Natural killer cell treated with Interleukin-12 subunit alpha and Interleukin-12 subunit beta and Interleukin-15 and Interleukin-18, amount 100 ng/mL, for 72 hours (primary cell): ENCODE measurements at regions not wholly inside any gene's neighbourhood (a gene's known extent, or its start where the extent isn't known, plus 50 kb on each side); places are given as distances from the start of the nearest gene placed in this dataset.

Experiments
- ATAC-seq, 2 donors: fragments of 150-1000 bp; cut with Tn5 transposase in 1 of 2; sonication (Bioruptor Pico), chemical (Tn5 transposase) in 1 of 2; 2 replicates each; pipeline ENCODE4 v1.10.0; 2021
- DNase-seq: peaks from one replicate; pipeline ENCODE4 v3.0.0; 2022; ENCODE audit warnings: low spot score
- H3K27ac Mint-ChIP-seq, 2 donors: 1 replicate in 1 of 2; 2 replicates in 1 of 2; pipeline ENCODE4 v1.8.0; 2022; ENCODE audit warnings: mixed read lengths in 2 of 2, mild to moderate bottlenecking in 1 of 2, moderate library complexity in 1 of 2
- H3K27me3 Mint-ChIP-seq, 2 donors: 1 replicate in 1 of 2; 2 replicates in 1 of 2; pipeline ENCODE4 v1.8.0; 2022; ENCODE audit warnings: mixed read lengths in 2 of 2
- H3K36me3 Mint-ChIP-seq: one replicate; pipeline ENCODE4 v1.8.0; 2022; ENCODE audit warnings: mixed read lengths
- H3K4me1 Mint-ChIP-seq, 2 donors: 1 replicate in 1 of 2; 2 replicates in 1 of 2; pipeline ENCODE4 v1.8.0; 2022; ENCODE audit warnings: low read depth in 2 of 2, mixed read lengths in 2 of 2, mild to moderate bottlenecking in 1 of 2
- H3K4me3 Mint-ChIP-seq: one replicate; pipeline ENCODE4 v1.8.0; 2022; ENCODE audit warnings: mixed read lengths
- H3K9me3 Mint-ChIP-seq: 2 replicates; pipeline ENCODE4 v1.8.0; 2022; ENCODE audit warnings: mixed read lengths

DNA sequence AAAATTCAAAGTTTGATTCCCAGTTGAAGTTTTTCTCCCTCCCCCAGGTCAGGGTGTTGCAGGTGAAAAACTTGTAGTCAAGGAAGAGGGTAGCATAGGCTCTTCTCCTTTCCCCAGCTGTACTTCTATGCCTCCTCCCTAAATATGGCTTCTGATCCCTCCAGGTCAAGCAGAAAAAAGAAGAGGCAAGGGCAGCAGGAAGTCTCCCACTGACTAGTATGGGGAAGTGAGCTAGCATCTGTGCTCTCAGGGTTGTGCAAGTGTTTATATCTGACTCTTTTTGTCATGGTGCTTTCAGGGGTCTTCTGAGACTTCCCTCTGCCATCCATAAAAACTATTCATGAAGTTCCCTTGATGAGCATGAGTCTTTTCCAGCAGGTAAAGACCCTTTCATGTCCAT is 76.0 kb downstream of the ATPSCKMT start:
- Mint-ChIP-seq H3K9me3 (no peaks in the 10 kb centered on the region), H3K27ac (no peak overlapping the region), H3K4me3 (no peak overlapping the region), H3K4me1 (no peaks in the 10 kb centered on the region), H3K36me3 (no peaks in the 10 kb centered on the region), H3K27me3 (peaks cover 0 to 12% of the 10 kb centered on the region in 2 donors)
- no peak for ATAC-seq
- DNase-seq: no peak

GRCh38 chr5:10172247-10172646 is 77.4 kb downstream of the ATPSCKMT start:
- Mint-ChIP-seq H3K27ac (no peak overlapping the region), H3K27me3 (peaks cover 0 to 9% of the 10 kb centered on the region in 2 donors), H3K9me3 (no peaks in the 10 kb centered on the region), H3K36me3 (no peaks in the 10 kb centered on the region), H3K4me3 (no peak overlapping the region), H3K4me1 (no peaks in the 10 kb centered on the region)
- DNase-seq (no peak), ATAC-seq (no peak)

DNA sequence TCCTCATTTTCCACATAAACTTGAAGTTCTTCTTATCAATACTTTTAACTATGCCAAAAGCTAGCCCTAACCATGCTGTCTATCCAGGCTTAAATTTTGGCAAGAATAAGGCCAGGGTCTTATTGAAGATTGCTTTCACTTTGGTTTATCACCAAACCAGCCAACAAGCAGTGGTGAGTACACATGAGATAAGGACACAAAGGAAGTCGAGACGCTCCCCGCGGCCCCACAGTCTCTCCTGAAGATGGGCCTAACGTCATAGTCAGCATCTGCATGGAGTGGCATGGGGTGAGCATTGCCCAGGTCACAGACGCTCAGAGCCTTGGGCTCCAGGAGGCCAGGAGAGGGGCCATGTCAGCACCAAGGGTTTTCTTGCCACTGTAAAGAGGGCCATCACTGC is 80.3 kb downstream of the ATPSCKMT start:
- Mint-ChIP-seq H3K27me3 (no peaks in the 10 kb centered on the region), H3K36me3 (peaks cover 6% of the 10 kb centered on the region), H3K4me1 (no peaks in the 10 kb centered on the region)

GRCh38 chr5:10168254-10168653 is 81.4 kb downstream of the ATPSCKMT start:
- H3K4me3 Mint-ChIP-seq: no peak overlapping the region
- DNase-seq (no peak), ATAC-seq (peak in 1 of 2 donors; percentile 56)
- H3K9me3 Mint-ChIP-seq: peaks cover 8% of the 10 kb centered on the region
- no peaks in the 10 kb centered on the region for H3K27me3 Mint-ChIP-seq
- no peak overlapping the region for H3K27ac Mint-ChIP-seq
- H3K4me1 Mint-ChIP-seq: no peaks in the 10 kb centered on the region
- peaks cover 7% of the 10 kb centered on the region for H3K36me3 Mint-ChIP-seq

More for the DNA sequence above, 80.3 kb downstream of the ATPSCKMT start:
- Mint-ChIP-seq H3K27ac (no peak overlapping the region), H3K9me3 (peaks cover 8% of the 10 kb centered on the region), H3K4me3 (no peak overlapping the region)
- no peak for DNase-seq
- ATAC-seq: peak in 1 of 2 donors; percentile 30

GRCh38 chr5:10167806-10168205 is 81.9 kb downstream of the ATPSCKMT start:
- Mint-ChIP-seq H3K36me3 (peaks cover 7% of the 10 kb centered on the region), H3K9me3 (peaks cover 8% of the 10 kb centered on the region), H3K4me3 (no peak overlapping the region), H3K27me3 (peaks cover 0 to under 1% of the 10 kb centered on the region in 2 donors), H3K27ac (no peak overlapping the region), H3K4me1 (no peaks in the 10 kb centered on the region)
- DNase-seq (no peak), ATAC-seq (no peak)

DNA sequence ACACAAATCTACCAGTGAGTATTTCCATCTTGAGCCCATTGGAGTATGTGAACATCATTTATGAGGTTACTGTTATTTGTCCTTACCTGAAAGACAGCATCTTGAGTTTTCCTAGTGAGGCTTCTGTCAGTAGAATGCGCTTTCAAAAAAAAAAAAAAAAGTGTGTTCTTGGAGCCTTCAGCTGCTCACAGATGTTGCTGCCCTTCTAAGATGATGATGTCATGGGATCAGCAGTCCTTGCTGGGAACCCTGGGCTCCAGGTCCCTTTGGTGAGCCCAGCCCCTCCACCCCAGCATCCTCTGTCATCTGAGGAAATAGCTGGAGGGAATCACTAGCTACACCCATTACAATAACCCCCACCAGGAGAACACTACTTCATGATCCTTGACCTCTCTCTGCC is 83.3 kb downstream of the ATPSCKMT start:
- no peak for DNase-seq
- no peak for ATAC-seq
- no peak overlapping the region for H3K4me3 Mint-ChIP-seq
- peaks cover 3 to 7% of the 10 kb centered on the region in 2 donors for H3K27me3 Mint-ChIP-seq
- no peak overlapping the region for H3K27ac Mint-ChIP-seq
- H3K36me3 Mint-ChIP-seq: peaks cover 7% of the 10 kb centered on the region
- H3K4me1 Mint-ChIP-seq: no peaks in the 10 kb centered on the region
- peaks cover 11% of the 10 kb centered on the region for H3K9me3 Mint-ChIP-seq

DNA sequence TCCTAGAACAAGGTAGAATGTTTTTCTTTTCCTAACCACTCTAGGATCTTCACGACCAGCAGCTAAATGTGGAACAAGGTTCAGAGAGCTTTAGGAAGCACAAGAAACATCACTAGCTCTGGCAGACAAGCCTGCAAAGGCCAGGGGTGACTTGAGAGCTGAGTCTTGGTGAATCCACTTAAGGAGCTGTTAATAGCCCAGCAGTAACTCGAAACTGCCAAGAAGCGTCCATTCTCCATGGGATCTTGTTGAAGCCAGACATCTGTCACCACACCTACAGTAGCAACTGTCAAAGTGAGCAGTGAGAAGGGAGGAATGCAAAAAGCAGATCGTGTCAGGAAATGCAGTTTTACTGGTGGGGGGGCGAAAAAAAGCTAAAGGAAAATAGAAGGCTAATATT is 87.2 kb downstream of the ATPSCKMT start:
- Mint-ChIP-seq H3K27me3 (peaks cover 3 to 18% of the 10 kb centered on the region in 2 donors), H3K4me3 (no peak overlapping the region), H3K4me1 (no peaks in the 10 kb centered on the region), H3K27ac (no peak overlapping the region), H3K36me3 (peaks cover 7% of the 10 kb centered on the region), H3K9me3 (peaks cover 11% of the 10 kb centered on the region)
- DNase-seq: no peak
- ATAC-seq: no peak

DNA sequence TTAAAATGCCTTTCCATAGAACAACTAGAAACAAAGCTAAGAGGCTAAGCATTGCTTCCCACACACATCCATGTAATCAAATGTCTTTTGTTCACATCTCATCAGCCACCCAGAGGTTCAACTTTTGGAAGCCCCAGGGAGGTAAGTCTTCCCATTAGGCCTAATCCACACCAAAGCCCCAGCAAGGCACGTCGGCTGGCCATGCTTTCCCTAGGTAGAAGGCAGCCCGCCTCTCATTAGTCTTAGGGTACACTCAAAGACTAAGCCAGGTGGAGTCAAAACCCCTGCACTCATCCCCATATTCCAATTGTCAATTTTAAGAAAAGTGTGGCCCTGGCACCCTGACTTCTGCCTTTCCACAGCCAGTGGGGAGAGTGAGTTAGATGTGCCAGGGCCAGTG is 87.9 kb downstream of the ATPSCKMT start:
- Mint-ChIP-seq H3K27me3 (peaks cover 3 to 19% of the 10 kb centered on the region in 2 donors), H3K4me3 (no peak overlapping the region), H3K27ac (no peak overlapping the region), H3K9me3 (peaks cover 11% of the 10 kb centered on the region), H3K4me1 (no peaks in the 10 kb centered on the region), H3K36me3 (peaks cover 7% of the 10 kb centered on the region)
- no peak for ATAC-seq
- DNase-seq: no peak

GRCh38 chr5:10160241-10160640 is 89.4 kb downstream of the ATPSCKMT start:
- DNase-seq (no peak), ATAC-seq (no peak)
- Mint-ChIP-seq H3K36me3 (peaks cover 7% of the 10 kb centered on the region), H3K4me1 (no peaks in the 10 kb centered on the region), H3K27me3 (peaks cover 3 to 19% of the 10 kb centered on the region in 2 donors), H3K27ac (no peak overlapping the region), H3K9me3 (peaks cover 7% of the 10 kb centered on the region), H3K4me3 (no peak overlapping the region)

DNA sequence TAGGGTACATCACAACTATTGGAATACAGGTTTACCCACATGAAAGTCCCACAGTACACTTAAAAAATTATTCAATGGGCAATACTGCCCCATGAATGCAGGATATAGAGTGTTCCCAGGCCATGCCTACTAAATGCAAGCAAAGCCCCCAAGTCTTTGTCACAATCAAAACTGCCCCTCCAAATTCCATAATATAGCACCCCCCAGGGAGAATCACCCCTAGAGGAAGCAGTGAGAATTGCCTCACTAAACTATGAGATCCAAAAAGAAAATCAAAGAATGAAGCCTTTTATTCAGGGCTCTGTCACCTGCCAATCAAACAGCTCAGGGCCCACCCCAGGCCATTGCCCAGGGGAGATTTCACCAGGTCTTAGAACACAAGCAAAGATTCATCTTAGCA is 90.8 kb downstream of the ATPSCKMT start:
- Mint-ChIP-seq H3K4me3 (no peak overlapping the region), H3K27ac (no peak overlapping the region), H3K4me1 (no peaks in the 10 kb centered on the region), H3K9me3 (peaks cover 4% of the 10 kb centered on the region), H3K36me3 (no peaks in the 10 kb centered on the region), H3K27me3 (peaks cover 3 to 19% of the 10 kb centered on the region in 2 donors)
- ATAC-seq: no peak
- no peak for DNase-seq

GRCh38 chr5:10157085-10157669 is 92.5 kb downstream of the ATPSCKMT start:
- Mint-ChIP-seq H3K4me3 (no peak overlapping the region), H3K9me3 (no peaks in the 10 kb centered on the region), H3K4me1 (no peaks in the 10 kb centered on the region), H3K27ac (no peak overlapping the region), H3K27me3 (peaks cover 0 to 18% of the 10 kb centered on the region in 2 donors), H3K36me3 (no peaks in the 10 kb centered on the region)
- no peak for DNase-seq
- peak in 1 of 2 donors; percentile 60 for ATAC-seq

- Mint-ChIP-seq H3K4me1 (no peaks in the 10 kb centered on the region), H3K9me3 (no peaks in the 10 kb centered on the region), H3K36me3 (no peaks in the 10 kb centered on the region), H3K27ac (no peak overlapping the region), H3K4me3 (no peak overlapping the region), H3K27me3 (peaks cover 0 to 19% of the 10 kb centered on the region in 2 donors)
- ATAC-seq: no peak
- no peak for DNase-seq
Measured at GRCh38 chr5:10155897-10156667, 93.6 kb downstream of the ATPSCKMT start.

DNA sequence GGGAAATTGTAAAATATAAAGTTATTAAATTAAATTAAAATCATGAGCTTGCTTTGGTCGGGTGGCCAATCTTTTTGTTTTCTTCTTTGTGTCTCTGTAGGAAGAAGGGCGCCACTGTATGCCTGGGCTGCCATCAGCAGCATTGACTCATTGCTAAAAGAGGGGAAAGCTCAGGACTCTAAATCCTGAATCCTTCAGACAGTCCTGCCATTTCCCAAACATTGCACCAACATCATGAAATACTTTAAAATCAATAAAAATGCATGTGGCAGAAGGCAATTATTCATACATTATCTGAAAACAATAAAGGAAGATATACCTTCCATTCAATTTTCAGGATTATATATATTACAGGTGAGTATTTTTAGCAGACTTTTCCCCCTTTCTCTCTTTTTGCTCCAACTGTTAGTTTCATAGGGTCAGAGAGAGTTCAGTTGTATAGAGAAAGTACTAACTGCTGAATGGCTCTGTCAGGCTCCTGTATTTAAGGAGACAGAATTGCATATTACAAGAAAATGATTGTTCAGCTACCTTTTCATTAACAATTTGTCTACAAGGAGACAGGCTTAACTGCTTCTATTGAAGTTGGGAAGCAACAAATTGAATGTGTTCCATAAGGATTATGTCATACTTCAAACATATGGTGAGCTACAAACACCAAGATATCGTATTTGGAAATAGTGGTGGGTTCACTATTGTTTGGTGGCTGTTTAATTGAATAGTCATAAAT is 95.7 kb downstream of the ATPSCKMT start:
- DNase-seq: no peak
- ATAC-seq: no peak
- peaks cover 0 to 12% of the 10 kb centered on the region in 2 donors for H3K27me3 Mint-ChIP-seq
- H3K36me3 Mint-ChIP-seq: no peaks in the 10 kb centered on the region
- H3K27ac Mint-ChIP-seq: no peak overlapping the region
- H3K4me1 Mint-ChIP-seq: no peaks in the 10 kb centered on the region
- H3K9me3 Mint-ChIP-seq: no peaks in the 10 kb centered on the region
- no peak overlapping the region for H3K4me3 Mint-ChIP-seq

- Mint-ChIP-seq H3K27me3 (peaks cover 0 to 12% of the 10 kb centered on the region in 2 donors), H3K9me3 (no peaks in the 10 kb centered on the region), H3K27ac (no peak overlapping the region), H3K4me1 (no peaks in the 10 kb centered on the region), H3K36me3 (no peaks in the 10 kb centered on the region), H3K4me3 (no peak overlapping the region)
- DNase-seq (no peak), ATAC-seq (no peak)
Measured at GRCh38 chr5:10153394-10153793, 96.3 kb downstream of the ATPSCKMT start.
